ENCODE measurements at regions not wholly inside any gene's neighbourhood (a gene's known extent, or its start where the extent isn't known, plus 50 kb on each side); places are given as distances from the start of the nearest gene placed in this dataset.

GRCh38 chr7:88480896-88481295, 174.2 kb upstream of the STEAP4 start:
- Histone ChIP-seq H3K79me2 (ENCODE audit: insufficient read depth, low read length) (no peaks in the 10 kb centered on the region), H3K27ac (ENCODE audit: extremely low read length, insufficient read depth, low read length) (no peak overlapping the region), H3K36me3 (replicated peaks in 1 of 2; ENCODE audit: control insufficient read depth in 1 of 2, insufficient read depth in 2 of 2, low read length in 2 of 2) (no peaks in the 10 kb centered on the region), H3K27me3 (ENCODE audit: control insufficient read depth in 1 of 2, insufficient read depth in 2 of 2, low read length in 2 of 2) (no peaks in the 10 kb centered on the region), H3K4me1 (ENCODE audit: insufficient read depth, low read length) (no peaks in the 10 kb centered on the region), H3K9ac (ENCODE audit: insufficient read depth, low read depth, low read length) (no peak overlapping the region), H3K9me3 (ENCODE audit: low read length) (no peaks in the 10 kb centered on the region), H4K20me1 (ENCODE audit: insufficient read depth, low read length) (no peaks in the 10 kb centered on the region), H3K4me3 (replicated peaks in 1 of 3; ENCODE audit: insufficient read depth in 1 of 3, low read depth in 2 of 3, low read length in 3 of 3) (no peak overlapping the region), H2AFZ (ENCODE audit: low read length) (no peak overlapping the region), H3K4me2 (ENCODE audit: low read depth, low read length) (no peak overlapping the region)
- no TSS peak for BruUV-seq (replicated peaks)
- DNase-seq (ENCODE audit: low spot score) (no peak), ATAC-seq (no peak), FAIRE-seq (no peak)
- in situ Hi-C loops (cut with HindIII; ENCODE audit: extremely low pct_ligation_motif_present, low pct_unique_long_range_greater_than_20kb) = no loop called here
- TF ChIP-seq SIX4 (CRISPR knock-in tag; IDR thresholded peaks at IDR 0.05) (no peak), NR2C2 (CRISPR knock-in tag; IDR thresholded peaks at IDR 0.05; ENCODE audit: borderline replicate concordance) (no peak), MAFK (conservative IDR thresholded peaks at IDR 0.05 in 1 of 2, IDR thresholded peaks at IDR 0.05 in 1 of 2; ENCODE audit: low read length in 2 of 2) (no peak), THAP7 (CRISPR knock-in tag; IDR thresholded peaks at IDR 0.05) (no peak), EZH2 (conservative IDR thresholded peaks at IDR 0.05; ENCODE audit: low read depth, low read length) (no peak), ZNF563 (CRISPR knock-in tag; IDR thresholded peaks at IDR 0.05) (no peak), ZBTB46 (CRISPR knock-in tag; IDR thresholded peaks at IDR 0.05; ENCODE audit: borderline replicate concordance) (no peak), TRIM22 (IDR thresholded peaks at IDR 0.05) (no peak), PRPF4 (IDR thresholded peaks at IDR 0.05; ENCODE audit: low read depth, low read length, poor library complexity, severe bottlenecking) (no peak), NR1H2 (CRISPR knock-in tag; IDR thresholded peaks at IDR 0.05; ENCODE audit: borderline replicate concordance, low read depth) (no peak), SMARCE1 (IDR thresholded peaks at IDR 0.05; ENCODE audit: borderline replicate concordance) (no peak), ZNF572 (CRISPR knock-in tag; IDR thresholded peaks at IDR 0.05) (no peak)
- ChIA-PET CTCF (ENCODE audit: low intra/inter-chr PET ratio, low total read pairs) (no interaction called here), POLR2A (no interaction called here)
- intact Hi-C loops (cut with micrococcal nuclease; ENCODE audit: unreplicated experiment) = no loop called here
